Endothelial cell (in vitro differentiated cells): ENCODE measurements at regions not wholly inside any gene's neighbourhood (a gene's known extent, or its start where the extent isn't known, plus 50 kb on each side); places are given as distances from the start of the nearest gene placed in this dataset.
A peak's percentile ranks its signal among the peaks of the same experiment; 100 is the strongest.

ENCODE experiments used
- DNase-seq: peaks from one replicate; pipeline ENCODE4 v3.0.0; 2021; ENCODE audit warnings: low spot score
- H3K27ac Mint-ChIP-seq: one replicate; pipeline ENCODE4 v1.8.0; 2021; ENCODE audit warnings: mixed read lengths, inconsistent platforms; ENCODE audit not compliant: unreplicated experiment
- H3K27me3 Mint-ChIP-seq: one replicate; pipeline ENCODE4 v1.8.0; 2021; ENCODE audit warnings: mild to moderate bottlenecking, moderate library complexity, mixed read lengths, inconsistent platforms; ENCODE audit not compliant: unreplicated experiment
- H3K36me3 Mint-ChIP-seq: one replicate; pipeline ENCODE4 v1.8.0; 2021; ENCODE audit warnings: mild to moderate bottlenecking, low read depth, mixed read lengths, inconsistent platforms; ENCODE audit not compliant: unreplicated experiment
- H3K4me1 Mint-ChIP-seq: one replicate; pipeline ENCODE4 v1.8.0; 2021; ENCODE audit warnings: mild to moderate bottlenecking, mixed read lengths, inconsistent platforms; ENCODE audit not compliant: unreplicated experiment
- H3K4me3 Mint-ChIP-seq: one replicate; pipeline ENCODE4 v1.8.0; 2021; ENCODE audit warnings: mild to moderate bottlenecking, mixed read lengths, inconsistent platforms; ENCODE audit not compliant: unreplicated experiment
- H3K9me3 Mint-ChIP-seq: one replicate; pipeline ENCODE4 v1.8.0; 2021; ENCODE audit warnings: mixed read lengths, inconsistent platforms; ENCODE audit not compliant: unreplicated experiment
- TF ChIP-seq, protein P1 (sequence below): fragments of 200-600 bp; sonication (generic); IDR thresholded peaks from one replicate; pipeline ENCODE4 v1.5.0; 2021; ENCODE audit warnings: antibody characterized with exemption; ENCODE audit not compliant: unreplicated experiment

DNA sequence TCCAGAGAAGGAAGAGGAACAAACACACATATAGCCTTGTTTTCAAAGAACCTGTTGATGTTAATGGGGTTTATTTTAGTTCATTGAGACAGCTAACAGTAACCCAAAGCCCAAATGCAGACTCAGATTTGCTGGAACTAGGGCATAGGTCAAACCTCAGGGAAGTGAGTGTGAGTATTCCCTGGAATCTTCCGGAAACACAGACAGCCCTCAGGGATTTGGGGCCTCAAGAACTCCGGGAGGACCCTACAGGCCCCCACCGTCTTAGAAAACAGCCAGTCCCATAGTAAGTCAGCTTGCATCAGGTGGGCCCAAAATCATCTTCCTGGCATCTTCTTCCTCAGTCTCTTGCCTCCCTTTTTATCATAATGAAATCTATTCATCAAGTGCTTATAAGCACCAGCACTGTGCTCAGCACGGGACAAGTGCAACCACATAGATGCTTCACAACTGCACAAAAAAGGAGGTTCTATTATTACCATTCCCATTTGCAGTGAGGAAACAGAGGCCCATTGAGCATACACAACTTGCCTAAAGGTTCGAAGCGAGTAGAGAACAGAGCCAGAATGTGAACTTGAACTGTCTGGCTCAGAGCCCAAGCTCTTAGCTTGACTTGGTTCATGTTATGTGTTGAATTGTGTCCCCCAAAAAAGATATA, 50.2 kb upstream of the BCL11A start:
- H3K27me3 Mint-ChIP-seq = no peaks in the 10 kb centered on the region
- no peak overlapping the region for H3K27ac Mint-ChIP-seq
- DNase-seq = no peak
- H3K4me3 Mint-ChIP-seq = no peak overlapping the region
- peaks cover 9% of the 10 kb centered on the region for H3K4me1 Mint-ChIP-seq
- no peaks in the 10 kb centered on the region for H3K9me3 Mint-ChIP-seq
- H3K36me3 Mint-ChIP-seq = no peaks in the 10 kb centered on the region
- TF ChIP-seq, protein P1, sequence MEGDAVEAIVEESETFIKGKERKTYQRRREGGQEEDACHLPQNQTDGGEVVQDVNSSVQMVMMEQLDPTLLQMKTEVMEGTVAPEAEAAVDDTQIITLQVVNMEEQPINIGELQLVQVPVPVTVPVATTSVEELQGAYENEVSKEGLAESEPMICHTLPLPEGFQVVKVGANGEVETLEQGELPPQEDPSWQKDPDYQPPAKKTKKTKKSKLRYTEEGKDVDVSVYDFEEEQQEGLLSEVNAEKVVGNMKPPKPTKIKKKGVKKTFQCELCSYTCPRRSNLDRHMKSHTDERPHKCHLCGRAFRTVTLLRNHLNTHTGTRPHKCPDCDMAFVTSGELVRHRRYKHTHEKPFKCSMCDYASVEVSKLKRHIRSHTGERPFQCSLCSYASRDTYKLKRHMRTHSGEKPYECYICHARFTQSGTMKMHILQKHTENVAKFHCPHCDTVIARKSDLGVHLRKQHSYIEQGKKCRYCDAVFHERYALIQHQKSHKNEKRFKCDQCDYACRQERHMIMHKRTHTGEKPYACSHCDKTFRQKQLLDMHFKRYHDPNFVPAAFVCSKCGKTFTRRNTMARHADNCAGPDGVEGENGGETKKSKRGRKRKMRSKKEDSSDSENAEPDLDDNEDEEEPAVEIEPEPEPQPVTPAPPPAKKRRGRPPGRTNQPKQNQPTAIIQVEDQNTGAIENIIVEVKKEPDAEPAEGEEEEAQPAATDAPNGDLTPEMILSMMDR = no peak

DNA sequence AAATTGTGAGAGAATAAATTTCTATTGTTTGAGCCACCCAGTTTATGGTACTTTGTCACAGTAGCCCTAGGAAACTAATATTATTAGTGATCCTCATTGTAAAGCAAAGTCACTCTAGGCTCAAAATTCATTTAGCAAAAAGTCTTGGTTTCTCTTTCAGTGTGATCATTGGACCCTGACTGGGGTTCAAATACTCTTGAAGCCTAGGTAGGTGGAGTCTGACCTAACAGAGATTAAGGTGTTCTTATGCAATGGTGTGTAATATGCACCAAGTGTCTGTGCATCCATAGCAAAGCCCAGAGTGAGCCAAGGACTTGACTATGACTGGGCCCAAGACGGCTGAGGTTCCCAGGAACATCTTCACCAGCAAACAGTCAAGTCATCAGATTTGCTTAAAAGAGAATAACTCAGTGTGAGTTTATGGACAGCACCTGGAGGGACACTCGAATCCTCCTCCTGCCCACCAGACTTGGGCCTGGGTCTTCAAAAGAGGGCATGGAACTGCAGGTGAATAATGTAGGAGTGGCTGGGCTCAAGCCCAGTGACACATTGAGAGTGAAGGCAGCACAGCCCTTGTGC, 51.1 kb upstream of the BCL11A start:
- no peak overlapping the region for H3K27ac Mint-ChIP-seq
- H3K4me3 Mint-ChIP-seq = no peak overlapping the region
- TF ChIP-seq, protein P1 = no peak

GRCh38 chr2:60605866-60606265, 52.4 kb upstream of the BCL11A start:
- TF ChIP-seq, protein P1 = no peak
- DNase-seq = no peak
- Mint-ChIP-seq H3K4me1 (peaks cover 19% of the 10 kb centered on the region), H3K27me3 (no peaks in the 10 kb centered on the region), H3K4me3 (no peak overlapping the region), H3K36me3 (no peaks in the 10 kb centered on the region), H3K9me3 (no peaks in the 10 kb centered on the region), H3K27ac (no peak overlapping the region)

More for the DNA sequence above, 51.1 kb upstream of the BCL11A start:
- H3K36me3 Mint-ChIP-seq = no peaks in the 10 kb centered on the region
- no peaks in the 10 kb centered on the region for H3K9me3 Mint-ChIP-seq
- peaks cover 14% of the 10 kb centered on the region for H3K4me1 Mint-ChIP-seq
- no peaks in the 10 kb centered on the region for H3K27me3 Mint-ChIP-seq
- no peak for DNase-seq

DNA sequence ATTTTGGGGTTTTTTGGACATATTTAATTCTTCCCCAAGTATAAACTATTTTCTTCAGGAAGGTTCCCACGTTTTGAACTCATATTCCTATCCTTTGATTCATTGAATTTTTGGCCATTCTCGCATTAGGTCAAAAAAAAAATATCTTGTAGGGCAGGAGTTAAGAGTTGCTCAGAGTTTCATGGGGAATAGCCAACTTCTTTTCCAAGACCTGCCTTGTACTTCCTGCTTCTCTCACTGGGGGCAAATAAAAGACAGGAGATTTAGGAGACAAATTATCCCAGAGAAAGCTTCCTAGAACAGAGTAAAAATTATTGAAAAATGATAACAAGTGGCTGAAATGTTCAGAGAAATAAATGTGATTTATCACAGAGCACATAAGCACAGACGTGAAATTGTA, 55.2 kb upstream of the BCL11A start:
- H3K27ac Mint-ChIP-seq = no peak overlapping the region
- H3K27me3 Mint-ChIP-seq = no peaks in the 10 kb centered on the region
- TF ChIP-seq, protein P1 = no peak
- H3K4me1 Mint-ChIP-seq = peaks cover 26% of the 10 kb centered on the region
- no peak overlapping the region for H3K4me3 Mint-ChIP-seq
- no peak for DNase-seq
- no peaks in the 10 kb centered on the region for H3K36me3 Mint-ChIP-seq
- H3K9me3 Mint-ChIP-seq = no peaks in the 10 kb centered on the region

- no peaks in the 10 kb centered on the region for H3K27me3 Mint-ChIP-seq
- no peaks in the 10 kb centered on the region for H3K36me3 Mint-ChIP-seq
- H3K4me1 Mint-ChIP-seq = peaks cover 26% of the 10 kb centered on the region
- TF ChIP-seq, protein P1 = no peak
- H3K4me3 Mint-ChIP-seq = no peak overlapping the region
- DNase-seq = peak; percentile 28
- H3K27ac Mint-ChIP-seq = peak overlapping the region; percentile 26
- H3K9me3 Mint-ChIP-seq = no peaks in the 10 kb centered on the region
Measured at GRCh38 chr2:60612033-60612432, 58.6 kb upstream of the BCL11A start.
